ENCODE measurements at regions not wholly inside any gene's neighbourhood (a gene's known extent, or its start where the extent isn't known, plus 50 kb on each side); places are given as distances from the start of the nearest gene placed in this dataset.

- no peak for TF ChIP-seq CTCF (IDR thresholded peaks at IDR 0.05; ENCODE audit: low read depth, low read length)
- H3K4me3 ChIP-seq (ENCODE audit: low read depth, low read length): no peak overlapping the region
Observed at GRCh38 chr6:95501032-95501904, 76.1 kb upstream of the MANEA start.

GRCh38 chr6:95503568-95503967, 73.8 kb upstream of the MANEA start:
- TF ChIP-seq CTCF (IDR thresholded peaks at IDR 0.05; ENCODE audit: low read depth, low read length): no peak
- no peak overlapping the region for H3K4me3 ChIP-seq (ENCODE audit: low read depth, low read length)

- no peak overlapping the region for H3K4me3 ChIP-seq (ENCODE audit: low read depth, low read length)
- TF ChIP-seq CTCF (IDR thresholded peaks at IDR 0.05; ENCODE audit: low read depth, low read length): no peak
Observed at GRCh38 chr6:95511404-95511803, 65.9 kb upstream of the MANEA start.

- TF ChIP-seq CTCF (IDR thresholded peaks at IDR 0.05; ENCODE audit: low read depth, low read length): no peak
- no peak overlapping the region for H3K4me3 ChIP-seq (ENCODE audit: low read depth, low read length)
Observed at GRCh38 chr6:95515975-95516374, 61.4 kb upstream of the MANEA start.

- no peak overlapping the region for H3K4me3 ChIP-seq (ENCODE audit: low read depth, low read length)
- no peak for TF ChIP-seq CTCF (IDR thresholded peaks at IDR 0.05; ENCODE audit: low read depth, low read length)
Observed at GRCh38 chr6:95517004-95517403, 60.3 kb upstream of the MANEA start.

- H3K4me3 ChIP-seq (ENCODE audit: low read depth, low read length): no peak overlapping the region
- TF ChIP-seq CTCF (IDR thresholded peaks at IDR 0.05; ENCODE audit: low read depth, low read length): no peak
Observed at GRCh38 chr6:95517568-95517967, 59.8 kb upstream of the MANEA start.

GRCh38 chr6:95518630-95519227, 58.6 kb upstream of the MANEA start:
- H3K4me3 ChIP-seq (ENCODE audit: low read depth, low read length): no peak overlapping the region
- no peak for TF ChIP-seq CTCF (IDR thresholded peaks at IDR 0.05; ENCODE audit: low read depth, low read length)

Data from WI38 (cell line).